ENCODE measurements at regions not wholly inside any gene's neighbourhood (a gene's known extent, or its start where the extent isn't known, plus 50 kb on each side); places are given as distances from the start of the nearest gene placed in this dataset.

DNA sequence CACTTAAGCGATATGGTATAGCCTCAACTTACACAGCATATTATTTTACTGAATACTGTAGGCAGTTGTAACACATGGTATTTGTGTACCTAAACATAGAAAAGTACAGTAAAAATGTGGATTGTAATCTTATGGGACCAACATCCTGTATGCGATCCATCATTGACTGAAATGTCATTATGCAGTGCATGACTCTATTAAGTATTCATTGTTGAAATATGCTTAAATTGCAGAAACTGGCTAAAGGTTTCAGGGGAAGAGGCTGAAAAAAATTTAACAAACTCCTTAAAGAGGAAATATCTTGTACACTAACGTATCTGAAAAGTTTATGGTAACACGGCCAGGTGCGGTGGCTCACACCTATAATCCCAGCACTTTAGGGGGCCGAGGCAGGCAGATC is 214.1 kb upstream of the PARD3B start:
- TF ChIP-seq ZNF114 (CRISPR knock-in tag; IDR thresholded peaks at IDR 0.05): no peak
- TF ChIP-seq, protein P1, sequence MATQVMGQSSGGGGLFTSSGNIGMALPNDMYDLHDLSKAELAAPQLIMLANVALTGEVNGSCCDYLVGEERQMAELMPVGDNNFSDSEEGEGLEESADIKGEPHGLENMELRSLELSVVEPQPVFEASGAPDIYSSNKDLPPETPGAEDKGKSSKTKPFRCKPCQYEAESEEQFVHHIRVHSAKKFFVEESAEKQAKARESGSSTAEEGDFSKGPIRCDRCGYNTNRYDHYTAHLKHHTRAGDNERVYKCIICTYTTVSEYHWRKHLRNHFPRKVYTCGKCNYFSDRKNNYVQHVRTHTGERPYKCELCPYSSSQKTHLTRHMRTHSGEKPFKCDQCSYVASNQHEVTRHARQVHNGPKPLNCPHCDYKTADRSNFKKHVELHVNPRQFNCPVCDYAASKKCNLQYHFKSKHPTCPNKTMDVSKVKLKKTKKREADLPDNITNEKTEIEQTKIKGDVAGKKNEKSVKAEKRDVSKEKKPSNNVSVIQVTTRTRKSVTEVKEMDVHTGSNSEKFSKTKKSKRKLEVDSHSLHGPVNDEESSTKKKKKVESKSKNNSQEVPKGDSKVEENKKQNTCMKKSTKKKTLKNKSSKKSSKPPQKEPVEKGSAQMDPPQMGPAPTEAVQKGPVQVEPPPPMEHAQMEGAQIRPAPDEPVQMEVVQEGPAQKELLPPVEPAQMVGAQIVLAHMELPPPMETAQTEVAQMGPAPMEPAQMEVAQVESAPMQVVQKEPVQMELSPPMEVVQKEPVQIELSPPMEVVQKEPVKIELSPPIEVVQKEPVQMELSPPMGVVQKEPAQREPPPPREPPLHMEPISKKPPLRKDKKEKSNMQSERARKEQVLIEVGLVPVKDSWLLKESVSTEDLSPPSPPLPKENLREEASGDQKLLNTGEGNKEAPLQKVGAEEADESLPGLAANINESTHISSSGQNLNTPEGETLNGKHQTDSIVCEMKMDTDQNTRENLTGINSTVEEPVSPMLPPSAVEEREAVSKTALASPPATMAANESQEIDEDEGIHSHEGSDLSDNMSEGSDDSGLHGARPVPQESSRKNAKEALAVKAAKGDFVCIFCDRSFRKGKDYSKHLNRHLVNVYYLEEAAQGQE (IDR thresholded peaks at IDR 0.05; ENCODE audit: unreplicated experiment): no peak
- no peak for TF ChIP-seq EZH2 (IDR thresholded peaks at IDR 0.05; ENCODE audit: low read depth, unreplicated experiment)
- TF ChIP-seq CREB1 (CRISPR knock-in tag; IDR thresholded peaks at IDR 0.05; ENCODE audit: low read depth): no peak
- TF ChIP-seq JUNB (IDR thresholded peaks at IDR 0.05; ENCODE audit: unreplicated experiment): no peak
- H3F3A ChIP-seq (replicated peaks; ENCODE audit: low read depth): no peaks in the 10 kb centered on the region
- no peaks in the 10 kb centered on the region for H3K27me3 ChIP-seq (ENCODE audit: insufficient read depth)
- no peaks in the 10 kb centered on the region for H4K20me1 ChIP-seq (replicated peaks; ENCODE audit: insufficient read depth)
- DNase-seq (ENCODE audit: low spot score) (no peak), ATAC-seq (no peak)
- no peak overlapping the region for H3K4me3 ChIP-seq
- H3K4me1 ChIP-seq (ENCODE audit: insufficient read depth): no peaks in the 10 kb centered on the region
- no peaks in the 10 kb centered on the region for H3K36me3 ChIP-seq (ENCODE audit: insufficient read depth)
- H2AFZ ChIP-seq: no peak overlapping the region
- no peaks in the 10 kb centered on the region for H3K9me2 ChIP-seq (ENCODE audit: insufficient read depth)
- no peak overlapping the region for H3K4me2 ChIP-seq
- no peaks in the 10 kb centered on the region for H3K36me3 Mint-ChIP-seq (ENCODE audit: low read depth)
- H3K4me3 Mint-ChIP-seq: no peak overlapping the region
- H3K79me2 ChIP-seq (replicated peaks; ENCODE audit: insufficient read depth): no peaks in the 10 kb centered on the region
- H3K27ac Mint-ChIP-seq: no peak overlapping the region
- no peaks in the 10 kb centered on the region for H3K9me3 Mint-ChIP-seq
- no peaks in the 10 kb centered on the region for H3K4me1 Mint-ChIP-seq
- no peak overlapping the region for H3K27ac ChIP-seq (ENCODE audit: low read depth)
- H3K27me3 Mint-ChIP-seq (ENCODE audit: insufficient read depth, low read depth, poor library complexity): no peaks in the 10 kb centered on the region

DNA sequence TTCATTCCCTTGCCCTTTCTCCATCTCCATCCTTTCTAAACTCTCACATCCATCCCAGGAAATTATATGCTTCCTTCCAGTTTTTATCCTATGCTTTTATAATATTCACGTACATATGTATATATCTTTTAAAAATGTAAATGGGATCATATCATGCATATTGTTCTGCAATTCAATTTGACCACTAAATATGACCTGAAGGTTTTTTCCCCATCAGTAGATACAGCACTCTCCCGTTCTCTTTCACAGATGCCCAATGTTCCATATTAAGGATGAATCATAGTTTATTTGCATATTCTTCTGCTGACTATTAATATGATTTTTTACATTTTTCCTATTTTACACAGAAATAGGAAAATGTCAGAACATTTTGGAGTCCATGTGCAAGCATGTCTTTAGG is 213.3 kb upstream of the PARD3B start:
- no peaks in the 10 kb centered on the region for H3K36me3 ChIP-seq (ENCODE audit: insufficient read depth)
- Mint-ChIP-seq H3K9me3 (no peaks in the 10 kb centered on the region), H3K36me3 (ENCODE audit: low read depth) (no peaks in the 10 kb centered on the region), H3K27ac (no peak overlapping the region), H3K4me3 (no peak overlapping the region), H3K4me1 (no peaks in the 10 kb centered on the region), H3K27me3 (ENCODE audit: insufficient read depth, low read depth, poor library complexity) (no peaks in the 10 kb centered on the region)
- no peak overlapping the region for H3K4me3 ChIP-seq
- DNase-seq (ENCODE audit: low spot score) (no peak), ATAC-seq (no peak)
- no peaks in the 10 kb centered on the region for H3K27me3 ChIP-seq (ENCODE audit: insufficient read depth)
- no peaks in the 10 kb centered on the region for H3K4me1 ChIP-seq (ENCODE audit: insufficient read depth)
- no peak overlapping the region for H3K27ac ChIP-seq (ENCODE audit: low read depth)
- no peak overlapping the region for H3K4me2 ChIP-seq
- no peaks in the 10 kb centered on the region for H3F3A ChIP-seq (replicated peaks; ENCODE audit: low read depth)
- no peak overlapping the region for H2AFZ ChIP-seq
- H4K20me1 ChIP-seq (replicated peaks; ENCODE audit: insufficient read depth): no peaks in the 10 kb centered on the region
- no peaks in the 10 kb centered on the region for H3K9me2 ChIP-seq (ENCODE audit: insufficient read depth)
- H3K79me2 ChIP-seq (replicated peaks; ENCODE audit: insufficient read depth): no peaks in the 10 kb centered on the region
- TF ChIP-seq EZH2phosphoT487 (IDR thresholded peaks at IDR 0.05; ENCODE audit: unreplicated experiment) (no peak), ZNF114 (CRISPR knock-in tag; IDR thresholded peaks at IDR 0.05) (no peak), POLR2AphosphoS5 (IDR thresholded peaks at IDR 0.05; ENCODE audit: low read depth) (no peak), NANOG (IDR thresholded peaks at IDR 0.05; ENCODE audit: borderline replicate concordance) (no peak), STAT1 (IDR thresholded peaks at IDR 0.05; ENCODE audit: unreplicated experiment) (no peak), ZNF331 (CRISPR knock-in tag; IDR thresholded peaks at IDR 0.05; ENCODE audit: low read depth) (no peak), EZH2 (IDR thresholded peaks at IDR 0.05; ENCODE audit: low read depth, unreplicated experiment) (no peak)
- TF ChIP-seq, protein P2, sequence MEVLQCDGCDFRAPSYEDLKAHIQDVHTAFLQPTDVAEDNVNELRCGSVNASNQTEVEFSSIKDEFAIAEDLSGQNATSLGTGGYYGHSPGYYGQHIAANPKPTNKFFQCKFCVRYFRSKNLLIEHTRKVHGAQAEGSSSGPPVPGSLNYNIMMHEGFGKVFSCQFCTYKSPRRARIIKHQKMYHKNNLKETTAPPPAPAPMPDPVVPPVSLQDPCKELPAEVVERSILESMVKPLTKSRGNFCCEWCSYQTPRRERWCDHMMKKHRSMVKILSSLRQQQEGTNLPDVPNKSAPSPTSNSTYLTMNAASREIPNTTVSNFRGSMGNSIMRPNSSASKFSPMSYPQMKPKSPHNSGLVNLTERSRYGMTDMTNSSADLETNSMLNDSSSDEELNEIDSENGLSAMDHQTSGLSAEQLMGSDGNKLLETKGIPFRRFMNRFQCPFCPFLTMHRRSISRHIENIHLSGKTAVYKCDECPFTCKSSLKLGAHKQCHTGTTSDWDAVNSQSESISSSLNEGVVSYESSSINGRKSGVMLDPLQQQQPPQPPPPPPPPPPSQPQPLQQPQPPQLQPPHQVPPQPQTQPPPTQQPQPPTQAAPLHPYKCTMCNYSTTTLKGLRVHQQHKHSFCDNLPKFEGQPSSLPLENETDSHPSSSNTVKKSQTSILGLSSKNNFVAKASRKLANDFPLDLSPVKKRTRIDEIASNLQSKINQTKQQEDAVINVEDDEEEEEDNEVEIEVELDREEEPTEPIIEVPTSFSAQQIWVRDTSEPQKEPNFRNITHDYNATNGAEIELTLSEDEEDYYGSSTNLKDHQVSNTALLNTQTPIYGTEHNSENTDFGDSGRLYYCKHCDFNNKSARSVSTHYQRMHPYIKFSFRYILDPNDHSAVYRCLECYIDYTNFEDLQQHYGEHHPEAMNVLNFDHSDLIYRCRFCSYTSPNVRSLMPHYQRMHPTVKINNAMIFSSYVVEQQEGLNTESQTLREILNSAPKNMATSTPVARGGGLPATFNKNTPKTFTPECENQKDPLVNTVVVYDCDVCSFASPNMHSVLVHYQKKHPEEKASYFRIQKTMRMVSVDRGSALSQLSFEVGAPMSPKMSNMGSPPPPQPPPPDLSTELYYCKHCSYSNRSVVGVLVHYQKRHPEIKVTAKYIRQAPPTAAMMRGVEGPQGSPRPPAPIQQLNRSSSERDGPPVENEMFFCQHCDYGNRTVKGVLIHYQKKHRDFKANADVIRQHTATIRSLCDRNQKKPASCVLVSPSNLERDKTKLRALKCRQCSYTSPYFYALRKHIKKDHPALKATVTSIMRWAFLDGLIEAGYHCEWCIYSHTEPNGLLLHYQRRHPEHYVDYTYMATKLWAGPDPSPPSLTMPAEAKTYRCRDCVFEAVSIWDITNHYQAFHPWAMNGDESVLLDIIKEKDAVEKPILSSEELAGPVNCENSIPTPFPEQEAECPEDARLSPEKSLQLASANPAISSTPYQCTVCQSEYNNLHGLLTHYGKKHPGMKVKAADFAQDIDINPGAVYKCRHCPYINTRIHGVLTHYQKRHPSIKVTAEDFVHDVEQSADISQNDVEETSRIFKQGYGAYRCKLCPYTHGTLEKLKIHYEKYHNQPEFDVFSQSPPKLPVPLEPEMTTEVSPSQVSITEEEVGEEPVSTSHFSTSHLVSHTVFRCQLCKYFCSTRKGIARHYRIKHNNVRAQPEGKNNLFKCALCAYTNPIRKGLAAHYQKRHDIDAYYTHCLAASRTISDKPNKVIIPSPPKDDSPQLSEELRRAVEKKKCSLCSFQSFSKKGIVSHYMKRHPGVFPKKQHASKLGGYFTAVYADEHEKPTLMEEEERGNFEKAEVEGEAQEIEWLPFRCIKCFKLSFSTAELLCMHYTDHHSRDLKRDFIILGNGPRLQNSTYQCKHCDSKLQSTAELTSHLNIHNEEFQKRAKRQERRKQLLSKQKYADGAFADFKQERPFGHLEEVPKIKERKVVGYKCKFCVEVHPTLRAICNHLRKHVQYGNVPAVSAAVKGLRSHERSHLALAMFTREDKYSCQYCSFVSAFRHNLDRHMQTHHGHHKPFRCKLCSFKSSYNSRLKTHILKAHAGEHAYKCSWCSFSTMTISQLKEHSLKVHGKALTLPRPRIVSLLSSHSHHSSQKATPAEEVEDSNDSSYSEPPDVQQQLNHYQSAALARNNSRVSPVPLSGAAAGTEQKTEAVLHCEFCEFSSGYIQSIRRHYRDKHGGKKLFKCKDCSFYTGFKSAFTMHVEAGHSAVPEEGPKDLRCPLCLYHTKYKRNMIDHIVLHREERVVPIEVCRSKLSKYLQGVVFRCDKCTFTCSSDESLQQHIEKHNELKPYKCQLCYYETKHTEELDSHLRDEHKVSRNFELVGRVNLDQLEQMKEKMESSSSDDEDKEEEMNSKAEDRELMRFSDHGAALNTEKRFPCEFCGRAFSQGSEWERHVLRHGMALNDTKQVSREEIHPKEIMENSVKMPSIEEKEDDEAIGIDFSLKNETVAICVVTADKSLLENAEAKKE (CRISPR knock-in tag; IDR thresholded peaks at IDR 0.05): no peak

Data from GM23338 (cell line).